Mucosa of gallbladder (tissue), 1 donor: ENCODE measurements at regions not wholly inside any gene's neighbourhood (a gene's known extent, or its start where the extent isn't known, plus 50 kb on each side); places are given as distances from the start of the nearest gene placed in this dataset.

ENCODE experiments used
- DNase-seq: peaks from one replicate; pipeline ENCODE4 v3.0.0-alpha.2; 2020; ENCODE audit warnings: low spot score
- donor health status: DM: no; HTN: no; CAD: no.

DNA sequence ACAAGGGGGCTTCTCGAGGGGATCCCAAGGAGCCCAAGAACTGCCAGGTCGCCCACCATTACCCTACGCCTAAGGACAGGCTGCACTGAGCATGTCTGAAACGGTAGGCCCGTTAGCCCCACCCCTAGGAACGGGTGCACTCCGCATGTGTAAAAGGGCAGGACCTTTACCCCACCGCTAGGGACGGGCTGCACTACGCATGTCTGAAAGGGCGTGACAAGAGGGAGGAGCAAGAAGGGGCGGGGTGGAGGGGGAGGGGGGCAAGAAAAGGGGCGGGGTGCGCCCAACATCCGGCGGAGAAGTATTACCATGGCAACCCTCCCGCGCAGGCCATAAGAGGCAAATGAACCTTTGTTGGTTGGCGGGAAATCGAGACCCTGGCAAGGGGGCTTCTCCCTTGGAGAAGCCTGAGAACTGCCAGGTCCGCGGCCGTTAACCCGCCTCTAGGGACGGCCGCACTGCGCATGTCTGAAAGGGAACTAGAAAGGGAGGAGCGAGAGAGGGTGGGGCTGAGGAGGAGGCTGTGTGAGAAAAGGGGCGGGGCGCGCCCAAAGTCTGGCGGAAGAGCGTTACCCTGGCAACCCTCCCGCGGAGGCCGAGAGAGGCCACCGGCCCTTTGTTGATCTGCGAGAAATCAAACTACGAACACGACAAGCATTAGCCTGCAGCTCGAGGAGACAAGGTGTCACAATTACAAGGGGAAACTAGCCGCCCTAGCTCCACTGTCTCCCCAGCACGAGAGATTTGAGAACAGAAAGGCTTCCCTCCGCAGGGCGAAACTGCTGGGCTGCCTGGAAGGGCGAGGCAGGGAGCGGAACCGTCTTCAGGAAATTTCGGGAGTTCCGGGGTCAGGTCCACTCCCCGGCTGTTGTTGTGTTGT, 2046.8 kb downstream of the TP53TG3F start:
- DNase-seq, result no peak

DNA sequence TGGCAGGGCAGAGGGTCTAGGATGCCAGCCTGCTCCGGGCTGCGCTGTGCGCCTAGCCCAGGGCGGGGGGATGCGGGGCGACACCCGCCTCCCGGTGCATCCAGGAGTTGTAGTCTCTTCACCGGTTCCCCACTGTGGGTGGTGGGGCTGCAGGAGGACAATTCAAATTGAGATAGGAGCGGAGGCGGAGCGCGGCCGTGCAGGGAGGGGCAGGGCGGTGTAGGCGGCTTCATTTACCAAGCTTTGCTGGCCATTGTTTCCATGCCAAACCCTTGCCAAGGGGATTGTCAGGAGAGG, 2047.4 kb downstream of the TP53TG3F start:
- no peak for DNase-seq

- no peak for DNase-seq
These were observed 2051.3 kb downstream of the TP53TG3F start for GRCh38 chr16:35510701-35511100.

GRCh38 chr16:35516551-35516950, 2057.1 kb downstream of the TP53TG3F start:
- no peak for DNase-seq

- DNase-seq, result no peak
These were observed 2057.6 kb downstream of the TP53TG3F start for GRCh38 chr16:35516971-35517370.

DNA sequence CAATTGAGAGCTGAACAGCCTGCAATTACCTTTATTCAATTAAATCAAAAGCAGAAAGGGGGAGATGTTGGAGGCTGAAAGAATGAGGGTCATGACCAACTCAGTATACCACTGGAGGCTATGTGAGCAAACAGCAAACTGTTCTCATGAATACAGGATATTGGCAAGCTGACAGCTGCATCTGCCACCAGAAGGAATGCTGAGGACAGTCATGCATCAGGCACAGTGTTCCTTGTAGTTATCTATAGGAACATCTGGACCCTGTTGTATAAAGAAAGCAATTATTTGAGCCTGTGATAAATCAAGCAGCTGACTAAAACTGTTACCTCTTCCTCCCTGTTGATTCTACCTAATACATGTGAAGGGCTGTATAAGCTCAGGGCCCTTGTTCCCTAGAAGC, 2064.6 kb downstream of the TP53TG3F start:
- DNase-seq, result no peak

GRCh38 chr16:35525979-35526590, 2066.7 kb downstream of the TP53TG3F start:
- DNase-seq, result no peak

DNA sequence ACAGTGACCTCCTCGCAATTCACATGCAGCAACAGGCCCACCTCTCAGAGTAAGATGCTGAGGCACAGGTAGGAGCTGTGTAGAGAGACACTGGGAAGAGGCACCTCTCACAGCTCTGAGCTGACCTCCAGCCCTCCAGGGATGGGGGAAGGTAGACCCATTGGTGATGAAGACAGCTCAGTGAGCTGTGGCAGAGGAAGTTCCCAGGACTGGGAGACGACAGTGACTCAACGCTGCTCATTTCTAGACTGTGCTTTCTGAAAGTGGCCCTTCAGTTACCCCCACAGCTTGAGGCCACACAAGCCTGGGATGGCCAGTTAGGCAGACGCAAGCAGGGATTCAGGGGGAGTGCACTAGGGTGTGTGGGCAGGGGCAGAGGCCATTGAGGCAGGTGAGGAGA, 2073.2 kb downstream of the TP53TG3F start:
- no peak for DNase-seq

DNA sequence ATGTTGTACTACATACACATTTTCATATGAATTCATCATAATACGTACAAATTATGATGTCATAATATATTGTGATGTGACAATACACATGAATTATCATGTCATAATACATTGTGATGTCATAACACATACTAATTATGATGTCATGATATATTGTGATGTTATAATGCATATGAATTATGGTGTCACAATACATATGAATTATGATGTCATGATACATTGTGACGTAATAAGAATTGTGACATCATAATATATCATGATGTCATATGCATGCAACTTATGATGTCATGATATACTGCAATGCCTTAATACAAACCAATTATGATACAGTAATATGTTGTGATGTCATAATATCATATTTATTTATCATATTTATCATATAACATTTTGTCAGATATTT, 2074.3 kb downstream of the TP53TG3F start:
- DNase-seq, result no peak

GRCh38 chr16:35543486-35543885, 2084.1 kb downstream of the TP53TG3F start:
- no peak for DNase-seq

DNA sequence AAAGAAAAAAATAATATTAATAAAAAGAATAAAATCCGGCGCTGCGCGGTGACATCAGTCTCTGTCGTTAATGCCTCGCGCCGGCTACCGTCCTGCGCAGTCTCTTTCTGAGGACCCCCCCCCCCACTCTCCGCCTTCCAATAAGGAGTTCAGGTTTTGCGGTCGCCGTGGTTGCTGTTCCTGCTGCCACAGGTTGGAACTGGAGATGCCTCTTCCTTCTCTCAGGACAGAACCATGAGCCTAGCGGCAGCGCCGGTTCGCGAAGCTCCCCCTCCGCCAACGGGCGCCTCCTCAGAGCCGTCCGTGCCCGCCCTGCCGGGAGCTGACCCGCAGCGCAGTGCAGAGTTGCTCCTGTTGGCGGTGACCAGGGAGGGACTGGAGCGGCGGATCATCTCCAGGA, 2093.4 kb downstream of the TP53TG3F start:
- DNase-seq, result no peak

DNA sequence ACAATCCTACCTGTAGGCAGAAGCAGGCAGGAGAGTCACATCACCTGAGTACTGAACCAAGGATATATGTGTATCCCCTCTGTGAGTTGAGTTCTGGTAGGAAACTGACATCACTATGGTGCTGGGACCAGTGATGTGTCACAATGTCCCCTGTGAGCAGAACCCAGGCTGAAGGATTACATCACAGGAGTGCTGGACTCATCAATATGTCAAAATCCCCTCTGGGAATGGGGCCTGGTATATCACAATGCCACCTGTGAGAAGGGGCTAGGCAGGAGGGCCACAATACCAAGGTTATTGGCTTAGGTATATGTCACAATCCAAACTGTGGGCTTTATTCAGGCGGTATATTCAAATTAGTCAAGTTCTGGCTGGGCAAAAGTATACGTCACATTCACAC, 2098.3 kb downstream of the TP53TG3F start:
- no peak for DNase-seq

DNA sequence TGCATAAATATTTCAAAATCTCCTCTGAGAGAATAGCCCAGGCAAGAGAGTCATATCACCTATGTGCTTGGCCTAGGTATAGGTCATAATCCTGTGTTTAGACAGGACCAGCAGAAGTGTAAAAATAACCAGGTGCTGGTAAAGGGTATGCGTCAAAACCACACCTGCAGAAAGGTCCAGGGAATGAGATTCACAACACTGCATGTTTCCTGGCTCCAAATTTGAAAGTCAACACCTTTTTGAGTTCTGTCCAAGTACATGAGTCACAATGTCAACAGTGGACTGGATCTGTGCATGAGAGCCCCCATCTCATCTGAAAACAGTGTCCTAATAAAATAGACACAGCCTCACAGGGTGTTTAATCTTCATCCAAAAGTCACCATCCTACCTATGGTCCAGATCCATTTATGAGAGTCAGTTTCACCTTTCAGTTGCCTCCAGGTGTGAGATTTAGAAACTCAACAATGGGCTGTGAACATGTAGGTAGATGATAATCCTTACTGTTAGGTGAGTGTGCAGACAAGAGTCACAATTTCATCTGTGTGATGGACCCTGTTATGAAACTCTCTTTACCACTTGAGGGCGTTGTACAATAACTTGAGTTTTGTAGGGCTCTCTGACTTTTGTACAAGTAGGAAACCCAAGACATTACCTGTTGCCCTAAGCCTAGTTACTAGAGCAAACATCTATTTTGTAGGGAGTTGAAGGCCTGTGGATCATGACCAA, 2100.7 kb downstream of the TP53TG3F start:
- no peak for DNase-seq

DNA sequence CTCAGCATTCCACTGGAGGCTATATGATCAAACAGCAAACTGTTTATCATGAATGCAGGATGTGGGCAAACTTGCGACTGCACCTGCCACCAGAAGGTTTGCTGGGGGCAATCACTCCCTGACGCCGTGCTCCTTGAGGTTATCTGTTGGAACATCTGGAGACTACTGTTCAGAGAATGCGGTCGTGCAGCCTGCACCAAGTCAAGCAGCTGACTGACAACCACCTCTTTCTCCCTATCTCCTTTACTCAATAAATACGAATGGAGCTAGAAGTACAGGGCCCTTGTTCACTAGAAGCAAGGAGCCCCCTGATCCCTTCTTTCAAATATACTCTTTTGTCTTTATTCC, 2101.2 kb downstream of the TP53TG3F start:
- DNase-seq, result no peak

DNA sequence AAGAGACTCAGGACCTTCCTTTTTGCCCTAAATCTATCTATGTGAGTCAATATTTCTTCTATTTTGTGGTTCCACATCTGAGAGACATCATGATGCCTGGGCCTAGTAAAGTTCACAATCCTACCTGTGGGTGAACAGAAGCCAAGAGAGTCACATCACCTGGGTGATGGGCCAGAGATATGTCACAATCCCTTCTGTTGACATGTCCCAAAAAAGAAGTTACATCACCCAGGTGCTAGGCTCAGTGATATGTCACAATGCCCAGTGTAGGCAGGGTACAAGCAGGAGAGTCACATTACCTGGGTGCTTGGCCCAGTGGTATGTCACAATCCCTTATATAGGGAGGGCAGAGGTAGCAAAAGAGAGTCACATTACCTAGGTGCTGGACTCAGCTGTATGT, 2101.9 kb downstream of the TP53TG3F start:
- no peak for DNase-seq

GRCh38 chr16:35562471-35562870, 2103.1 kb downstream of the TP53TG3F start:
- DNase-seq, result no peak

- DNase-seq, result no peak
These were observed 2103.5 kb downstream of the TP53TG3F start for GRCh38 chr16:35562919-35563318.

DNA sequence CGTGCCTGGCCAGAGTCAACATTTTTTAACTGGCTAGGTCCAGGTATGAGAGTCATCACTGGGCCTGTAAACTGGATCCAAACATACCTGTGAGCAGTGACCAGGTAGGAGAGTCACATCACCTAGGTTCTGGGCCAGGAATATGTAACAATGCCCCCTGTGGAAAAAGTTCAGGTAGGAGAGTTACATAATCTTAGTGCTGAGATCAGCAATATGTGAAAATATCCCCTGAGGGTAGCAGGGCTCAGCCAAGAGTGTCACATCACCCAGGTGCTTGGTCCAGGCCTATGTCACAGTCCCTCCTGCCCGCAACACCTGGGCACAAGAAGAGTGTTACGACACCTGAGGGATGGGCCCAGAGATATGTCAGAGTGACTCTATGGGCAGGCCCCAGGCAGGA, 2104.7 kb downstream of the TP53TG3F start:
- DNase-seq, result no peak

DNA sequence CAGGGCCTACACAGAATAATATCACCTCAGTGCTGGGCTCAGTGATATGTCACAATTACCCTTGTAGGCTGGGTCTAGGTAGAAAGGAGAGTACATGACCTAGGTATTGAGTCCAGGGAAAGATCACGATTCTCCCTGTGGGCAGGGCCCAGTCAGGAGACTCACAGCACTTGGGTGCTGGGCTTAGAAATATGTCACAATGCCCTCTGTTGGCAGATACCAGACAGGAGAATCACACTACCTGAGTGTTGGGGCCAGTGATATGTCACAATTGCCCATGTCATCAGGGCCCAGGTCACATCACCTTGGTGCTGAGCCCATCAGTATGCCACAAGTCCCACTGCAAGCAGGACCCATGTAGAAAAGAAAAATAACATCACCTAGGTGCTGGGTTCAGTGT, 2105.5 kb downstream of the TP53TG3F start:
- no peak for DNase-seq

GRCh38 chr16:35565626-35566025, 2106.2 kb downstream of the TP53TG3F start:
- DNase-seq, result no peak

DNA sequence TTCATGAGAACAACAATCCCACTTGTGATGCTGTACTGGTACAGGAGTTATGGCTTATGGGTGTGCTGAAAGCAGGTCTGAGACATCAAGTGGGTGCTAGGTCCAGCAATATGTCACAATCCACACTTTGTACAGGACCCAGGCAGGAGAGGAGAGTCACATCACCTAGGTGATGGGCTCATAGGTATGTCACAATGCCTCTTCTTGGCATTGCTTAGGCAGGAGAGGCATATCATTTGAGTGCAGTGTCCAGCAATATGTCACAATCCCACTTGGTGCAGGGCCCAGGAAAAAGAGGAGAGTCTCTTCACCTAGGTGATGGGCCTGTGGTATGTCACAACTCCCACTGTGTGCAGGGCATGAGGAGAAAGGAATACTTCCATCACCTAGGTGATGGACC, 2110.0 kb downstream of the TP53TG3F start:
- DNase-seq, result no peak

DNA sequence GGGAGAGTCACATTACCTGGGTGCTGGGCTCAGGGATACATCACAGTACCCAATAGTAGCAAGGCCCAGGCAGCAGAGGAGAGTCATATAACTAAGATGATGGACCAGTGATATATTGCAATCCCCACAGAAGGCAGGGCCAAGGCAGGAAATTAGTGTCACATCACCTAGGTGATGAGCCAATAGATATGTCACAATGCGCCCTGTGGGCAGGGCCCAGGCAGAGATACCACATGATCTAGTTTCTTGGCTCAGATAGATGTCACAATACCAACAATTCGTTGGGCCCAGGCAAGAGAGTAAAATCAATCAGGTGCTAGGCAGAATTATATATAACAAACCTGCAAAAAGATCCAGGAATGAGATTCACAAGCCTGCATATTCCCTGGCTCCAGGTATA, 2111.5 kb downstream of the TP53TG3F start:
- DNase-seq, result no peak

GRCh38 chr16:35572186-35572585, 2112.8 kb downstream of the TP53TG3F start:
- DNase-seq, result no peak
